T-cell (primary cell): ENCODE measurements at regions not wholly inside any gene's neighbourhood (a gene's known extent, or its start where the extent isn't known, plus 50 kb on each side); places are given as distances from the start of the nearest gene placed in this dataset.

Experiments
- ATAC-seq, 4 experiments: fragments of 200-7000 bp in 3 of 4; fragments of 150-1000 bp in 1 of 4; cut with Tn5 transposase; replicated peaks in 1 of 4; 1 replicate in 3 of 4; 2 replicates in 1 of 4; pipeline ENCODE4 v1.10.0; 2021; ENCODE audit warnings: moderate library complexity in 3 of 4, mild to moderate bottlenecking in 2 of 4, moderate number of reproducible peaks in 1 of 4
- CTCF ChIA-PET, 2 donors: fragments of 300-600 bp; sonication (Branson Sonifier 250); formaldehyde crosslinking; loops; one replicate each; lab custom pipeline; 2022; ENCODE audit warnings: antibody characterized with exemption in 2 of 2; lab: Charles Lee
- POLR2A ChIA-PET, 2 donors: fragments of 300-600 bp; sonication (Branson Sonifier 250); formaldehyde crosslinking; loops; one replicate each; lab custom pipeline; 2022; ENCODE audit warnings: antibody characterized with exemption in 2 of 2; lab: Charles Lee
- DNase-seq, 35 experiments: peaks; one replicate each; pipeline versions ENCODE4 v3.0.0 to v3.0.0-alpha.2; 2013 to 2023
- H3K27ac ChIP-seq: one replicate; pipeline ENCODE4 v1.5.1; 2013; ENCODE audit warnings: low read length
- H3K27me3 ChIP-seq, 2 experiments: replicated peaks in 1 of 2; 1 replicate in 1 of 2; 2 replicates in 1 of 2; pipeline versions ENCODE4 v1.6.1 to v1.7.0; 2013; ENCODE audit warnings: low read length in 1 of 2, mixed read lengths in 1 of 2; ENCODE audit not compliant: control insufficient read depth in 2 of 2, insufficient read depth in 2 of 2; ENCODE audit errors: extremely low read depth in 1 of 2
- H3K36me3 ChIP-seq, 2 donors: 1 replicate in 1 of 2; 2 replicates in 1 of 2; pipeline versions ENCODE4 v1.6.1 to v1.7.0; 2013; ENCODE audit warnings: low read length in 1 of 2; ENCODE audit not compliant: control insufficient read depth in 2 of 2, insufficient read depth in 1 of 2; ENCODE audit errors: extremely low read depth in 1 of 2
- H3K4me1 ChIP-seq, 2 experiments: 1 replicate in 1 of 2; 2 replicates in 1 of 2; pipeline versions ENCODE4 v1.6.1 to v1.7.0; 2013; ENCODE audit warnings: low read length in 2 of 2, mixed read lengths in 1 of 2; ENCODE audit not compliant: insufficient read depth in 2 of 2, control insufficient read depth in 1 of 2; ENCODE audit errors: extremely low read depth in 1 of 2
- H3K4me3 ChIP-seq, 2 donors: 1 replicate in 1 of 2; 2 replicates in 1 of 2; pipeline versions ENCODE4 v1.5.1 to v1.7.0; 2013; ENCODE audit warnings: mild to moderate bottlenecking in 2 of 2, low read length in 1 of 2, moderate library complexity in 1 of 2; ENCODE audit not compliant: control insufficient read depth in 1 of 2; ENCODE audit errors: extremely low read depth in 1 of 2
- H3K9me3 ChIP-seq: 2 replicates; pipeline ENCODE4 v1.7.0; 2013
- H3K27ac Mint-ChIP-seq, 2 donors: one replicate each; pipeline ENCODE4 v1.8.0; 2020 to 2021; ENCODE audit warnings: mild to moderate bottlenecking in 2 of 2, mixed read lengths in 2 of 2
- H3K27me3 Mint-ChIP-seq, 2 donors: one replicate each; pipeline ENCODE4 v1.8.0; 2021 to 2022; ENCODE audit warnings: mixed read lengths in 2 of 2
- H3K36me3 Mint-ChIP-seq: one replicate; pipeline ENCODE4 v1.8.0; 2021; ENCODE audit warnings: mixed read lengths
- H3K4me1 Mint-ChIP-seq, 3 donors: one replicate each; pipeline ENCODE4 v1.8.0; 2020 to 2022; ENCODE audit warnings: mixed read lengths in 3 of 3, mild to moderate bottlenecking in 1 of 3
- H3K4me3 Mint-ChIP-seq, 3 donors: one replicate each; pipeline ENCODE4 v1.8.0; 2020 to 2022; ENCODE audit warnings: mild to moderate bottlenecking in 3 of 3, mixed read lengths in 3 of 3, moderate library complexity in 3 of 3
- H3K9me3 Mint-ChIP-seq, 3 donors: one replicate each; pipeline ENCODE4 v1.8.0; 2020 to 2022; ENCODE audit warnings: mixed read lengths in 3 of 3
- WGBS: methylation state at CpG from one replicate; pipeline ENCODE4 v1.1.5; 2013; ENCODE audit warnings: missing lambda C conversion rate; ENCODE audit not compliant: insufficient coverage; 5-methylcytosine and 5-hydroxymethylcytosine counted together

DNA sequence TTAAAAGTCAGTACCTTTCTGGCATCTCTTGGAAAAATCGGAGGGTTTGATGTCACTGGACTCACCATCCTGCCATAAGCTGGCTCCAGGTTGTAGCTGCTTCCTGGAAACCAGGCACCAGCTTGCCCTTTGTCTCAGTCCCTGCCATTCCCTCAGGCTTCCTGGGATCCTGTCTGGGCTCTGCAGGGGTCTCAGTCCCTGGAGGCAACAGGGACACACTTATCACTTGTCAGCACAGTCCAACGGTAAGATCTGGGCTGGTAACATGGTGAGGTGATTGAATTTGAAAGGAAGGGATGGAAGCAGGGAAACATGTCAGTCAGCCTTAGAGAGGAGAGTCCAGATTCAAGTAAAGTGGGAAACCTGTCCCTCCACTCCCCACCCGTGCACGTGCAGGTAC, 147.6 kb upstream of the ECI2 start:
- DNase-seq (no peak), ATAC-seq (no peak)
- no peaks in the 10 kb centered on the region for H3K36me3 Mint-ChIP-seq
- H3K9me3 Mint-ChIP-seq = no peaks in the 10 kb centered on the region
- Histone ChIP-seq H3K27ac (no peak overlapping the region), H3K4me3 (no peak overlapping the region), H3K36me3 (no peaks in the 10 kb centered on the region), H3K4me1 (peaks cover 0 to 4% of the 10 kb centered on the region in 2 experiments), H3K27me3 (peaks cover 0 to 26% of the 10 kb centered on the region in 2 experiments), H3K9me3 (no peaks in the 10 kb centered on the region)
- H3K4me1 Mint-ChIP-seq = peaks cover 6 to 8% (median 7%) of the 10 kb centered on the region in 3 donors
- H3K27me3 Mint-ChIP-seq = peaks cover 28 to 48% of the 10 kb centered on the region in 2 donors
- H3K27ac Mint-ChIP-seq = no peak overlapping the region
- H3K4me3 Mint-ChIP-seq = no peak overlapping the region
- POLR2A ChIA-PET = no interaction called here
- 86% methylated on average over 1 of the region's 4 CpGs for WGBS
- CTCF ChIA-PET = interaction anchor here in 1 of 2 donors (0.7 kb wide), 1 partner anchor 345 kb away, joined by 4 read pairs; no protein-coding TSS in a partner anchor

- 36% methylated on average over 40 of the region's 46 CpGs for WGBS
- Histone ChIP-seq H3K27me3 (peaks cover 0 to 26% of the 10 kb centered on the region in 2 experiments), H3K4me3 (peak overlapping the region in 1 of 2 donors; percentile 30), H3K36me3 (no peaks in the 10 kb centered on the region), H3K27ac (no peak overlapping the region), H3K4me1 (peaks cover 0 to 4% of the 10 kb centered on the region in 2 experiments), H3K9me3 (no peaks in the 10 kb centered on the region)
- POLR2A ChIA-PET = no interaction called here
- Mint-ChIP-seq H3K9me3 (no peaks in the 10 kb centered on the region), H3K36me3 (no peaks in the 10 kb centered on the region), H3K4me3 (peak overlapping the region in 2 of 3 donors; percentile 29 to 35), H3K27ac (no peak overlapping the region), H3K4me1 (peaks cover 6 to 8% (median 7%) of the 10 kb centered on the region in 3 donors), H3K27me3 (peaks cover 20 to 44% of the 10 kb centered on the region in 2 donors)
- ATAC-seq (no peak), DNase-seq (peak in 15 of 35 experiments; percentile 0 to 37 (median 4))
- CTCF ChIA-PET = no interaction called here
These were observed 146.2 kb upstream of the ECI2 start for GRCh38 chr6:4281341-4282293.

DNA sequence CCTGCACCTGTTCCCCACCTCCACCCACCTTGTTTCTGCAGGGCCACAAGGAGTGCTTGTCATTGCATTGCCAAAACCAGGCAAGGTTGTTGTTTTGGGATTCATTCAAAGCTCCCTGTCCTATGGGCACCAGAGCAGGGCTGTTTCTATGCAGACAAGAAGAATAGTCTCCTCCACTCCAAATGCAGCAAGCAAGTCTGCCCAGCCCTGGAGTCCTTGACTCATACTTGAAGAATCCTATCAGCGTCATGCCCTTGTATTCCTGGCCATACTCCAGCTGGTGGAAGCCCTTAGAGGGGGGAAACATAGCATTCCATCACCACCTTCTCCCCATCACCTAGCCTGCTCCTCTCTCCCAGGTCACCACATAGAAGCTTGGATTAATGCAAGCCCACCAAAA, 145.3 kb upstream of the ECI2 start:
- no peak overlapping the region for H3K27ac Mint-ChIP-seq
- ChIA-PET CTCF (no interaction called here), POLR2A (no interaction called here)
- no peaks in the 10 kb centered on the region for H3K9me3 ChIP-seq
- H3K4me1 Mint-ChIP-seq = peaks cover 6 to 8% (median 7%) of the 10 kb centered on the region in 3 donors
- ATAC-seq = no peak
- no peaks in the 10 kb centered on the region for H3K36me3 ChIP-seq
- WGBS = 71% methylated on average over 1 of the region's 1 CpG
- no peak overlapping the region for H3K4me3 ChIP-seq
- H3K27me3 Mint-ChIP-seq = peaks cover 20 to 43% of the 10 kb centered on the region in 2 donors
- H3K27ac ChIP-seq = no peak overlapping the region
- H3K36me3 Mint-ChIP-seq = no peaks in the 10 kb centered on the region
- peaks cover 0 to 26% of the 10 kb centered on the region in 2 experiments for H3K27me3 ChIP-seq
- H3K9me3 Mint-ChIP-seq = no peaks in the 10 kb centered on the region
- H3K4me3 Mint-ChIP-seq = no peak overlapping the region
- no peak for DNase-seq
- H3K4me1 ChIP-seq = peaks cover 0 to 4% of the 10 kb centered on the region in 2 experiments

- peaks cover 20 to 39% of the 10 kb centered on the region in 2 donors for H3K27me3 Mint-ChIP-seq
- DNase-seq (no peak), ATAC-seq (no peak)
- no peaks in the 10 kb centered on the region for H3K36me3 Mint-ChIP-seq
- 87% methylated on average over 3 of the region's 7 CpGs for WGBS
- no peak overlapping the region for H3K4me3 Mint-ChIP-seq
- no peak overlapping the region for H3K27ac ChIP-seq
- no peaks in the 10 kb centered on the region for H3K9me3 ChIP-seq
- CTCF ChIA-PET = no interaction called here
- peaks cover 6 to 8% (median 7%) of the 10 kb centered on the region in 3 donors for H3K4me1 Mint-ChIP-seq
- peaks cover 0 to 30% of the 10 kb centered on the region in 2 experiments for H3K27me3 ChIP-seq
- no peaks in the 10 kb centered on the region for H3K9me3 Mint-ChIP-seq
- POLR2A ChIA-PET = no interaction called here
- no peak overlapping the region for H3K4me3 ChIP-seq
- H3K36me3 ChIP-seq = no peaks in the 10 kb centered on the region
- peaks cover 0 to 4% of the 10 kb centered on the region in 2 experiments for H3K4me1 ChIP-seq
- H3K27ac Mint-ChIP-seq = no peak overlapping the region
These were observed 144.7 kb upstream of the ECI2 start for GRCh38 chr6:4280031-4280430.

DNA sequence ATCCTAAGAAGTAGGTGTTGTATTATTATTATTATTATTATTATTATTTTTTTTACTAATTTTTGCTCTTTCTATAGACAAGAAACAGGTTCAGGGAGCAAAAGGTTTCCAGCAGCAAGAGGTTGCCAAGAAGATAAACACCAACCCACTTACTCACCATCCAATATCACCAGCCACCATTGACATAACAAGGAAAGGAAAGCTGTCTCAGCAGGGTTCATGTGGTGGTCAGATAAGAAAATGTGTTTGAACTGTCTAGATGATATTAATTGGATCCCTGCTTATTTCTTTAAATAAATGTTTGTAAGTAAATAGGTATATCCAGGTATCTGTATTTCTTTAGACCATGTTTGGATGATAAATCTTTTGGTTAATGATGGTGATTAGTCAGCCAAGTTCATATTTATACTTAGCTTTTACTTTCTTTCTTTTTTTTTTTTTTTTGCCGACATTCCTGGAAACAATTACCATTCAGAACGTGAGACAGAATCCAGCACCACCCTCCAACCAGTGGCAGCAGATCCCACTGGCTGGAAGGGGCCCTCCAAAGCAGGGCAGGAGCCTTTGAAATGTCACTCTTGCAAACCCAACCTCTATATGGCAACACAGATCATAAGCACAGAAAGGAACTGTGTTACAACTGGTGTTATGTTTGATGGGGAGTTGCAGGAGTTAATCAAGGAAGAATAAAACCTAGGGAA, 139.2 kb upstream of the ECI2 start:
- Histone ChIP-seq H3K4me1 (no peaks in the 10 kb centered on the region), H3K4me3 (no peak overlapping the region), H3K9me3 (no peaks in the 10 kb centered on the region), H3K27me3 (peaks cover 0 to 5% of the 10 kb centered on the region in 2 experiments), H3K36me3 (no peaks in the 10 kb centered on the region), H3K27ac (no peak overlapping the region)
- H3K36me3 Mint-ChIP-seq = no peaks in the 10 kb centered on the region
- no peaks in the 10 kb centered on the region for H3K4me1 Mint-ChIP-seq
- peaks cover 4 to 12% of the 10 kb centered on the region in 2 donors for H3K27me3 Mint-ChIP-seq
- POLR2A ChIA-PET = no interaction called here
- DNase-seq (no peak), ATAC-seq (no peak)
- WGBS = no CpG with 5 or more reads among the region's 2 CpGs
- H3K4me3 Mint-ChIP-seq = no peak overlapping the region
- H3K9me3 Mint-ChIP-seq = no peaks in the 10 kb centered on the region
- CTCF ChIA-PET = no interaction called here
- H3K27ac Mint-ChIP-seq = no peak overlapping the region

- no peaks in the 10 kb centered on the region for H3K4me1 Mint-ChIP-seq
- no peak overlapping the region for H3K4me3 ChIP-seq
- H3K36me3 Mint-ChIP-seq = no peaks in the 10 kb centered on the region
- no peak for ATAC-seq
- POLR2A ChIA-PET = no interaction called here
- WGBS = no CpG with 5 or more reads among the region's 6 CpGs
- H3K27me3 ChIP-seq = peaks cover 0 to 5% of the 10 kb centered on the region in 2 experiments
- CTCF ChIA-PET = interaction anchor here (0.6 to 0.7 kb wide), 2 partner anchors 444 to 1105 kb away, joined by 4 to 10 read pairs; no protein-coding TSS in a partner anchor
- H3K36me3 ChIP-seq = no peaks in the 10 kb centered on the region
- H3K4me1 ChIP-seq = no peaks in the 10 kb centered on the region
- H3K27ac ChIP-seq = no peak overlapping the region
- H3K9me3 Mint-ChIP-seq = no peaks in the 10 kb centered on the region
- no peak overlapping the region for H3K4me3 Mint-ChIP-seq
- no peaks in the 10 kb centered on the region for H3K9me3 ChIP-seq
- H3K27me3 Mint-ChIP-seq = peaks cover 2 to 12% of the 10 kb centered on the region in 2 donors
- no peak overlapping the region for H3K27ac Mint-ChIP-seq
- DNase-seq = no peak
These were observed 137.6 kb upstream of the ECI2 start for GRCh38 chr6:4272996-4273395.
